CD4-positive, alpha-beta T cell treated with Interleukin-12 subunit alpha and Interleukin-12 subunit beta, for 1 hour (primary cell): ENCODE measurements at regions not wholly inside any gene's neighbourhood (a gene's known extent, or its start where the extent isn't known, plus 50 kb on each side); places are given as distances from the start of the nearest gene placed in this dataset.

Experiments used
- DNase-seq: peaks from one replicate; pipeline ENCODE4 v3.0.0-alpha.2; 2020

GRCh38 chr11:115042002-115042401 is 363.7 kb downstream of the NXPE2 start:
- no peak for DNase-seq

- no peak for DNase-seq
Measured at GRCh38 chr11:115047631-115048030, 369.3 kb downstream of the NXPE2 start.

- no peak for DNase-seq
Measured at GRCh38 chr11:115049796-115050195, 371.5 kb downstream of the NXPE2 start.

- DNase-seq, result no peak
Measured at GRCh38 chr11:115050756-115051155, 372.4 kb downstream of the NXPE2 start.

GRCh38 chr11:115051938-115052590 is 373.7 kb downstream of the NXPE2 start:
- DNase-seq, result no peak

- DNase-seq, result no peak
Measured at GRCh38 chr11:115052601-115053000, 374.3 kb downstream of the NXPE2 start.

GRCh38 chr11:115054570-115055538 is 376.5 kb downstream of the NXPE2 start:
- DNase-seq, result no peak

- DNase-seq, result no peak
Measured at GRCh38 chr11:115056514-115056913, 378.2 kb downstream of the NXPE2 start.

- no peak for DNase-seq
Measured at GRCh38 chr11:115060840-115061239, 382.5 kb downstream of the NXPE2 start.

- DNase-seq, result no peak
Measured at GRCh38 chr11:115065314-115065713, 387.0 kb downstream of the NXPE2 start.

GRCh38 chr11:115065830-115066664 is 387.7 kb downstream of the NXPE2 start:
- no peak for DNase-seq

GRCh38 chr11:115067471-115067870 is 389.1 kb downstream of the NXPE2 start:
- DNase-seq, result no peak

GRCh38 chr11:115067900-115068530 is 389.7 kb downstream of the NXPE2 start:
- DNase-seq, result no peak

GRCh38 chr11:115069599-115069998 is 391.3 kb downstream of the NXPE2 start:
- no peak for DNase-seq

GRCh38 chr11:115075356-115075755 is 397.0 kb downstream of the NXPE2 start:
- no peak for DNase-seq

- DNase-seq, result no peak
Measured at GRCh38 chr11:115077740-115078139, 399.4 kb downstream of the NXPE2 start.

- no peak for DNase-seq
Measured at GRCh38 chr11:115078461-115079438, 400.4 kb downstream of the NXPE2 start.

GRCh38 chr11:115080923-115081680 is 402.8 kb downstream of the NXPE2 start:
- no peak for DNase-seq

GRCh38 chr11:115081972-115082371 is 403.6 kb downstream of the NXPE2 start:
- DNase-seq, result no peak

- no peak for DNase-seq
Measured at GRCh38 chr11:115083144-115083806, 404.9 kb downstream of the NXPE2 start.
